ENCODE measurements at regions not wholly inside any gene's neighbourhood (a gene's known extent, or its start where the extent isn't known, plus 50 kb on each side); places are given as distances from the start of the nearest gene placed in this dataset.
"Not testable (repeated sequence)": the region's sequence is repeated elsewhere in the genome, so short reads cannot be mapped to it uniquely, and the experiment has no call there.

DNA sequence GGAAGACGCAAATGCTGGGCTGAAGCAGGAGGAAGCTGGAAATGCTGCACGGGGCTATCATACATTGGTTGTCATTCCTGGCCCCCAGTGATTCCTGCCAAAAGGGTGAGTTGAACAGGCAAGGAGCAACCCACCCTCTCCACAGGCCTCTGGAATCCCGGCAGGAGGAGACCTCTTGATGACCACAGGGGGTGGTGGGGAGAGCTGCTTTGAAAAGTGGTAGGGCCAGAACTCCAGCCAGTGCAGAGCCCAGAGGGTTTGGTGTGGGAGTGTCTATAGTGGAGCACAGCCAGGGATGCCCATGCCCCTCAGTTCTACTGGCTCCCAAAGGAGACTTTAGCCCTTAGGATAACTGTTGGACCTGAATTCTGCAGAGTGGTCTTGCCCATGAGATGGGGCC, 89.2 kb downstream of the SAMD9 start:
- no peaks in the 10 kb centered on the region for H3K4me1 ChIP-seq (ENCODE audit: control extremely low read depth in 1 of 4, control insufficient read depth in 4 of 4, insufficient read depth in 4 of 4, low read length in 3 of 4)
- ChIA-PET POLR2A (no interaction called here), CTCF (no interaction called here)
- H3K9me3 ChIP-seq (ENCODE audit: control extremely low read depth in 1 of 5, control insufficient read depth in 4 of 5, insufficient read depth in 2 of 5, low read depth in 1 of 5, low read length in 4 of 5) = peaks cover 1 to 13% (median 5%) of the 10 kb centered on the region in 5 experiments
- WGBS (ENCODE audit: insufficient coverage) = 100% methylated on average over 2 of the region's 3 CpGs
- H3K36me3 ChIP-seq (ENCODE audit: control insufficient read depth in 4 of 4, insufficient read depth in 4 of 4, low read length in 3 of 4) = no peaks in the 10 kb centered on the region
- H3K27me3 ChIP-seq (replicated peaks in 2 of 5; ENCODE audit: control insufficient read depth in 4 of 5, insufficient read depth in 5 of 5, low read length in 4 of 5) = no peaks in the 10 kb centered on the region
- no peak overlapping the region for H3K27ac ChIP-seq (ENCODE audit: insufficient read depth in 1 of 2, low read depth in 1 of 2, low read length in 2 of 2, poor library complexity in 1 of 2, severe bottlenecking in 2 of 2)
- H3K4me3 ChIP-seq (ENCODE audit: control insufficient read depth in 1 of 7, extremely low read depth in 1 of 7, insufficient read depth in 4 of 7, low read depth in 2 of 7, low read length in 6 of 7) = no peak overlapping the region
- DNase-seq = no peak

DNA sequence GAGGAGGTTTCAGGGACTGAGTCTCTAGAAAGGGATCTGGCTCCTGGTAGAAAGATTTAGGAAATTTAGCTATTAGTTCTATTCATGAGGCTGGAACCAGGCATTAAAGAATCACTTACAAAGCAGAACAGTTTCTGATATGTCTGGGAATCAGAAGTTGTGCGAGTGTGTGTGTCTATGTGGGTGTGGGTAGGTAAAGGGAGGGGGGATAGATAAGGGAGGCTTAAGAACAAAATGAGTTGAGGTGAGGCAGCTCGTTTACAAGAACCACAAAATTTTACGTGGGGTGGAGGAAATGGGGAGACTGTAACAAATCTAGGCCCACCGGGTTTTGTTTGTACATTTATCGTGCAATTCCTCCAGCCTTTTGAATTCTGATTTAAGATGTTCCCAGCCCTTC, 90.7 kb downstream of the SAMD9 start:
- CTCF ChIA-PET = no interaction called here
- WGBS (ENCODE audit: insufficient coverage) = 88% methylated on average over 5 of the region's 5 CpGs
- H3K27ac ChIP-seq (ENCODE audit: insufficient read depth in 1 of 2, low read depth in 1 of 2, low read length in 2 of 2, poor library complexity in 1 of 2, severe bottlenecking in 2 of 2) = no peak overlapping the region

DNA sequence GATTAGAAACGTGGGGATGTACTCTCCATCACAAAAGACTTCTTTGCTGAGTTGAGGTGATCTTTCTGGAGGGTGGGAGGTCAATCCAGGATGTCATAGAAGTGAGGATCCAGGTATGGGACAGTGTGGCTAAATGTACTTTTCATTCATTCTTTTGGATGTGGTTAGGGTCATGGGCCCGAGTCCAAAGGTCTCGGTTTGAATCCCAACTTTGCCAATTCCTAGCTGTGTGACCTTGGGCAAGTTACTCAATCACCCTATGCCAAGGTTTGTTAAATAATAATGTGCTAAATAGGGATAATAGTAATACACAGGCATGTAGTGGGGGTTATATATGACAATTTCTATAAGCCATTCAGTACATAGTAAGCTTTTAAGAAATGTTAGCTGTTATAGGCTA, 91.4 kb downstream of the SAMD9 start:
- DNase-seq = no peak
- H3K27me3 ChIP-seq (replicated peaks in 2 of 5; ENCODE audit: control insufficient read depth in 4 of 5, insufficient read depth in 5 of 5, low read length in 4 of 5) = no peaks in the 10 kb centered on the region
- no peak overlapping the region for H3K4me3 ChIP-seq (ENCODE audit: control insufficient read depth in 1 of 7, extremely low read depth in 1 of 7, insufficient read depth in 4 of 7, low read depth in 2 of 7, low read length in 6 of 7)
- ChIA-PET CTCF (no interaction called here), POLR2A (no interaction called here)
- H3K9me3 ChIP-seq (ENCODE audit: control extremely low read depth in 1 of 5, control insufficient read depth in 4 of 5, insufficient read depth in 2 of 5, low read depth in 1 of 5, low read length in 4 of 5) = peaks cover 0 to 11% (median 3%) of the 10 kb centered on the region in 5 experiments
- H3K4me1 ChIP-seq (ENCODE audit: control extremely low read depth in 1 of 4, control insufficient read depth in 4 of 4, insufficient read depth in 4 of 4, low read length in 3 of 4) = no peaks in the 10 kb centered on the region
- H3K36me3 ChIP-seq (ENCODE audit: control insufficient read depth in 4 of 4, insufficient read depth in 4 of 4, low read length in 3 of 4) = no peaks in the 10 kb centered on the region
- 71% methylated on average over 2 of the region's 3 CpGs for WGBS (ENCODE audit: insufficient coverage)
- no peak overlapping the region for H3K27ac ChIP-seq (ENCODE audit: insufficient read depth in 1 of 2, low read depth in 1 of 2, low read length in 2 of 2, poor library complexity in 1 of 2, severe bottlenecking in 2 of 2)

More for the DNA sequence above, 90.7 kb downstream of the SAMD9 start:
- no peaks in the 10 kb centered on the region for H3K27me3 ChIP-seq (replicated peaks in 2 of 5; ENCODE audit: control insufficient read depth in 4 of 5, insufficient read depth in 5 of 5, low read length in 4 of 5)
- no peak overlapping the region for H3K4me3 ChIP-seq (ENCODE audit: control insufficient read depth in 1 of 7, extremely low read depth in 1 of 7, insufficient read depth in 4 of 7, low read depth in 2 of 7, low read length in 6 of 7)
- no peaks in the 10 kb centered on the region for H3K4me1 ChIP-seq (ENCODE audit: control extremely low read depth in 1 of 4, control insufficient read depth in 4 of 4, insufficient read depth in 4 of 4, low read length in 3 of 4)
- peaks cover 0 to 17% (median 3%) of the 10 kb centered on the region in 5 experiments for H3K9me3 ChIP-seq (ENCODE audit: control extremely low read depth in 1 of 5, control insufficient read depth in 4 of 5, insufficient read depth in 2 of 5, low read depth in 1 of 5, low read length in 4 of 5)
- no peak for DNase-seq
- POLR2A ChIA-PET = no interaction called here
- H3K36me3 ChIP-seq (ENCODE audit: control insufficient read depth in 4 of 4, insufficient read depth in 4 of 4, low read length in 3 of 4) = no peaks in the 10 kb centered on the region

DNA sequence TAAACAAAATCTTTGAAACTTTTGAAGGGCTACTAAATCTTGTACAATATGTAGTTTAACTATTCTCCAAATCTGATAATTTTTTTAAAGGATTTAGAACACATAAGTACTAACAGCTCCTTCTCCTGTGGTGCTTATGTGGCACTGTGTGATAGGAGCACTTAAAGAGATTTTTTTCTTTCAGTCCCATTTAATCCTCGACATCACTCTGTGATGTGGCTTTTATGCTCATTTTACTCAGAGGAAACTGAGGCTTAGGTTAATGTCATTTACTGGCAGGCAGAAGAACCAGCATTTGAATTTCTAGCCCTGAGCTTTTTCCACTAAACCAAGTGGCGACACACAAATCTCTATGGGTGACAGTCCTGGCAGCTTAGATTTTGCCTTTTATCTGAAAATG, 92.4 kb downstream of the SAMD9 start:
- 100% methylated on average over 1 of the region's 2 CpGs for WGBS (ENCODE audit: insufficient coverage)
- Histone ChIP-seq H3K27me3 (replicated peaks in 2 of 5; ENCODE audit: control insufficient read depth in 4 of 5, insufficient read depth in 5 of 5, low read length in 4 of 5) (no peaks in the 10 kb centered on the region), H3K4me3 (ENCODE audit: control insufficient read depth in 1 of 7, extremely low read depth in 1 of 7, insufficient read depth in 4 of 7, low read depth in 2 of 7, low read length in 6 of 7) (no peak overlapping the region), H3K4me1 (ENCODE audit: control extremely low read depth in 1 of 4, control insufficient read depth in 4 of 4, insufficient read depth in 4 of 4, low read length in 3 of 4) (no peaks in the 10 kb centered on the region), H3K36me3 (ENCODE audit: control insufficient read depth in 4 of 4, insufficient read depth in 4 of 4, low read length in 3 of 4) (no peaks in the 10 kb centered on the region), H3K27ac (ENCODE audit: insufficient read depth in 1 of 2, low read depth in 1 of 2, low read length in 2 of 2, poor library complexity in 1 of 2, severe bottlenecking in 2 of 2) (no peak overlapping the region), H3K9me3 (ENCODE audit: control extremely low read depth in 1 of 5, control insufficient read depth in 4 of 5, insufficient read depth in 2 of 5, low read depth in 1 of 5, low read length in 4 of 5) (peaks cover 0 to 3% (median 0%) of the 10 kb centered on the region in 5 experiments)
- no peak for DNase-seq
- ChIA-PET CTCF (interaction anchor here (0.7 to 0.9 kb wide), 2 partner anchors 11 to 37 kb away, joined by 3 read pairs; no protein-coding TSS in a partner anchor), POLR2A (no interaction called here)

DNA sequence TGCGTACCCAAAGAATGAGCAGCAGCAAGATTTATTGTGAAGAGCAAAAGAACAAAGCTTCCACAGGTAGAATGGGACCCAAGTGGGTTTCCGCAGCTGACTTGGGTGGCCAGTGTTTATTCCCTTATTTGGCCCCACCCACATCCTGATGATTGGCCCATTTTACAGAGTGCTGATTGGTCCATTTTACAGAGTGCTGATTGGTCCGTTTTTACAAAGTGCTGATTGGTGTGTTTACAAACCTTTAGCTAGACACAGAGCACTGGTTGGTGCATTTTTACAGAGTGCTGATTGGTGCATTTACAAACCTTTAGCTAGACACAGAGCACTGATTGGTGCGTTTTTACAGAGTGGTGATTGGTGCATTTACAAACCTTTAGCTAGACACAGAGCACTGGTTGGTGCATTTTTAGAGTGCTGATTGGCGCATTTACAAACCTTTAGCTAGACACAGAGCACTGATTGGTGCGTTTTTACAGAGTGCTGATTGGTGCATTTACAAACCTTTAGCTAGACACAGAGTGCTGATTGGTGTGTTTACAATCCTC, 94.8 kb downstream of the SAMD9 start:
- H3K4me3 ChIP-seq (ENCODE audit: control insufficient read depth in 1 of 7, extremely low read depth in 1 of 7, insufficient read depth in 4 of 7, low read depth in 2 of 7, low read length in 6 of 7); DNase-seq; CTCF ChIA-PET; H3K27me3 ChIP-seq (replicated peaks in 2 of 5; ENCODE audit: control insufficient read depth in 4 of 5, insufficient read depth in 5 of 5, low read length in 4 of 5); H3K36me3 ChIP-seq (ENCODE audit: control insufficient read depth in 4 of 4, insufficient read depth in 4 of 4, low read length in 3 of 4); H3K27ac ChIP-seq (ENCODE audit: insufficient read depth in 1 of 2, low read depth in 1 of 2, low read length in 2 of 2, poor library complexity in 1 of 2, severe bottlenecking in 2 of 2); H3K4me1 ChIP-seq (ENCODE audit: control extremely low read depth in 1 of 4, control insufficient read depth in 4 of 4, insufficient read depth in 4 of 4, low read length in 3 of 4); POLR2A ChIA-PET; H3K9me3 ChIP-seq (ENCODE audit: control extremely low read depth in 1 of 5, control insufficient read depth in 4 of 5, insufficient read depth in 2 of 5, low read depth in 1 of 5, low read length in 4 of 5): not testable (repeated sequence)
- WGBS (ENCODE audit: insufficient coverage) = 100% methylated on average over 2 of the region's 6 CpGs

DNA sequence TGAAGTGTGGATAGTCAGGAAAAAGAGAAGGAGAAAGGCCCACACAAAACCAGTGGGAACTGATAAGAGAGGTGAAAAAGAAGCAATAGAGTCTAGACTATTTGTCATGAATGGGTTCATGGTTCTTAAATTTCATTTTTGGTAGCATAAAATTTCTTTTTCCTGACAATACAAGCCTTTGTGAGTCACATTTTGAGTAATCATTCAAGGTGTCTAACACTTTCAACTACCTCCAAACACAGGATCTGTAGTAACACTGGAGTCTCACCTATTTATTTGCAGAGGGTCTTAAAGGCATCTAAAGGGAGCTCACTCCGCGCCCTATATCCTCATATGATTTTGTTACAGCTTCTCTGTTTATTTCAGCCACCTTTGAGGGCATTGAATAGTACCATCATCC, 96.0 kb downstream of the SAMD9 start:
- H3K4me1 ChIP-seq (ENCODE audit: control extremely low read depth in 1 of 4, control insufficient read depth in 4 of 4, insufficient read depth in 4 of 4, low read length in 3 of 4) = peaks cover 11 to 18% (median 15%) of the 10 kb centered on the region in 4 experiments
- ChIA-PET POLR2A (no interaction called here), CTCF (no interaction called here)
- WGBS (ENCODE audit: insufficient coverage) = 50% methylated on average over 2 of the region's 2 CpGs
- peaks cover 0 to 3% (median 0%) of the 10 kb centered on the region in 5 experiments for H3K9me3 ChIP-seq (ENCODE audit: control extremely low read depth in 1 of 5, control insufficient read depth in 4 of 5, insufficient read depth in 2 of 5, low read depth in 1 of 5, low read length in 4 of 5)
- no peak for DNase-seq
- H3K27ac ChIP-seq (ENCODE audit: insufficient read depth in 1 of 2, low read depth in 1 of 2, low read length in 2 of 2, poor library complexity in 1 of 2, severe bottlenecking in 2 of 2) = no peak overlapping the region
- H3K27me3 ChIP-seq (replicated peaks in 2 of 5; ENCODE audit: control insufficient read depth in 4 of 5, insufficient read depth in 5 of 5, low read length in 4 of 5) = no peaks in the 10 kb centered on the region
- H3K4me3 ChIP-seq (ENCODE audit: control insufficient read depth in 1 of 7, extremely low read depth in 1 of 7, insufficient read depth in 4 of 7, low read depth in 2 of 7, low read length in 6 of 7) = no peak overlapping the region
- no peaks in the 10 kb centered on the region for H3K36me3 ChIP-seq (ENCODE audit: control insufficient read depth in 4 of 4, insufficient read depth in 4 of 4, low read length in 3 of 4)

DNA sequence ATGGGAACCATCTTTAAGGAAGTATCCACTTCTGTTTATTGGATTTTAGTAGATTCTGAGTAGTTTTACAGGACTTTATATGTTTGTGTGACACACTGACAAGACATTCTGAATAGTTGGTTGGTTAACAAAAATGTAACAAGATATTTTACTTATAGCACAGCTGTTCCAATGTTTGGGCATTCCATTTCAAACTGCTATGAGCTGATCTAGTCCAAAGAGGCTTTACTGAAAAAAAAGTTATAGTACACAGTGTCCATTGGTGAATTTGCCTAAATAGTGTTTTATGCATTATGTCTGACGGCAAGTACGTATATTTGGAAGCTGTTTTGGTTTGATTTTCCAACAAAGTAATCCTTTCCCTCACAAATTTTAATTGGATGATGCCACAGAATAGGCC, 99.1 kb downstream of the SAMD9 start:
- Histone ChIP-seq H3K27me3 (replicated peaks in 2 of 5; ENCODE audit: control insufficient read depth in 4 of 5, insufficient read depth in 5 of 5, low read length in 4 of 5) (no peaks in the 10 kb centered on the region), H3K4me3 (ENCODE audit: control insufficient read depth in 1 of 7, extremely low read depth in 1 of 7, insufficient read depth in 4 of 7, low read depth in 2 of 7, low read length in 6 of 7) (no peak overlapping the region), H3K27ac (ENCODE audit: insufficient read depth in 1 of 2, low read depth in 1 of 2, low read length in 2 of 2, poor library complexity in 1 of 2, severe bottlenecking in 2 of 2) (no peak overlapping the region), H3K9me3 (ENCODE audit: control extremely low read depth in 1 of 5, control insufficient read depth in 4 of 5, insufficient read depth in 2 of 5, low read depth in 1 of 5, low read length in 4 of 5) (peaks cover 0 to 3% (median 0%) of the 10 kb centered on the region in 5 experiments), H3K4me1 (ENCODE audit: control extremely low read depth in 1 of 4, control insufficient read depth in 4 of 4, insufficient read depth in 4 of 4, low read length in 3 of 4) (peaks cover 21 to 46% (median 41%) of the 10 kb centered on the region in 4 experiments), H3K36me3 (ENCODE audit: control insufficient read depth in 4 of 4, insufficient read depth in 4 of 4, low read length in 3 of 4) (no peaks in the 10 kb centered on the region)
- no CpG with 5 or more reads among the region's 2 CpGs for WGBS (ENCODE audit: insufficient coverage)
- ChIA-PET POLR2A (no interaction called here), CTCF (no interaction called here)
- no peak for DNase-seq
